ENCODE measurements at regions not wholly inside any gene's neighbourhood (a gene's known extent, or its start where the extent isn't known, plus 50 kb on each side); places are given as distances from the start of the nearest gene placed in this dataset.
"Not testable (repeated sequence)": the region's sequence is repeated elsewhere in the genome, so short reads cannot be mapped to it uniquely, and the experiment has no call there.

GRCh38 chr17:22515599-22515998 is 823.3 kb downstream of the KCNJ18 start:
- WGBS, 2 donors = 42 to 49% methylated on average over 5 of the region's 5 CpGs

GRCh38 chr17:22516861-22517636 is 824.7 kb downstream of the KCNJ18 start:
- H3K27me3 ChIP-seq = no peaks in the 10 kb centered on the region
- 73 to 83% methylated on average over 6 to 13 of the region's 26 CpGs for WGBS, 2 donors
- H3K9me3 ChIP-seq = peaks cover 0 to 39% (median 4%) of the 10 kb centered on the region in 3 donors
- no peak overlapping the region for H3K4me3 ChIP-seq
- no peak for TF ChIP-seq POLR2A (IDR thresholded peaks at IDR 0.05)
- no peak for TF ChIP-seq CTCF (IDR thresholded peaks at IDR 0.05)
- H3K27ac ChIP-seq = no peak overlapping the region
- intact Hi-C loops (cut with DNase I) = no loop called here
- H3K4me1 ChIP-seq = no peaks in the 10 kb centered on the region
- DNase-seq = no peak
- no peaks in the 10 kb centered on the region for H3K36me3 ChIP-seq

More at GRCh38 chr17:22515599-22515998, 823.3 kb downstream of the KCNJ18 start:
- intact Hi-C loops (cut with DNase I) = no loop called here
- Histone ChIP-seq H3K9me3 (peaks cover 0 to 39% (median 4%) of the 10 kb centered on the region in 3 donors), H3K4me3 (no peak overlapping the region), H3K27me3 (no peaks in the 10 kb centered on the region), H3K36me3 (no peaks in the 10 kb centered on the region), H3K4me1 (no peaks in the 10 kb centered on the region), H3K27ac (no peak overlapping the region)
- TF ChIP-seq POLR2A (IDR thresholded peaks at IDR 0.05) (no peak), CTCF (IDR thresholded peaks at IDR 0.05) (no peak)
- no peak for DNase-seq

- Histone ChIP-seq H3K36me3 (no peaks in the 10 kb centered on the region), H3K27ac (no peak overlapping the region), H3K4me1 (no peaks in the 10 kb centered on the region), H3K4me3 (no peak overlapping the region), H3K27me3 (no peaks in the 10 kb centered on the region), H3K9me3 (peaks cover 0 to 35% (median 4%) of the 10 kb centered on the region in 3 donors)
- intact Hi-C loops (cut with DNase I) = no loop called here
- no peak for DNase-seq
- 56 to 68% methylated on average over 18 of the region's 20 CpGs for WGBS, 2 donors
- TF ChIP-seq CTCF (IDR thresholded peaks at IDR 0.05) (no peak), POLR2A (IDR thresholded peaks at IDR 0.05) (no peak)
Measured at GRCh38 chr17:22517716-22518115, 825.4 kb downstream of the KCNJ18 start.

GRCh38 chr17:22518185-22518584 is 825.9 kb downstream of the KCNJ18 start:
- Histone ChIP-seq H3K36me3 (no peaks in the 10 kb centered on the region), H3K9me3 (peaks cover 0 to 32% (median 4%) of the 10 kb centered on the region in 3 donors), H3K27me3 (no peaks in the 10 kb centered on the region), H3K27ac (no peak overlapping the region), H3K4me3 (no peak overlapping the region), H3K4me1 (no peaks in the 10 kb centered on the region)
- no peak for TF ChIP-seq CTCF (IDR thresholded peaks at IDR 0.05)
- no peak for TF ChIP-seq POLR2A (IDR thresholded peaks at IDR 0.05)
- no peak for DNase-seq
- WGBS, 2 donors = 70 to 88% methylated on average over 10 of the region's 10 CpGs
- intact Hi-C loops (cut with DNase I) = no loop called here

GRCh38 chr17:22548873-22549272 is 856.5 kb downstream of the KCNJ18 start:
- H3K9me3 ChIP-seq; intact Hi-C loops (cut with DNase I); DNase-seq; H3K4me3 ChIP-seq; H3K4me1 ChIP-seq; H3K27ac ChIP-seq; H3K27me3 ChIP-seq; H3K36me3 ChIP-seq: not testable (repeated sequence)
- WGBS, 2 donors = 50 to 55% methylated on average over 1 of the region's 1 CpG

- H3K27ac ChIP-seq; H3K27me3 ChIP-seq; H3K9me3 ChIP-seq; H3K4me3 ChIP-seq; intact Hi-C loops (cut with DNase I); H3K4me1 ChIP-seq; DNase-seq; H3K36me3 ChIP-seq: not testable (repeated sequence)
- 75% methylated on average over 11 to 14 of the region's 23 CpGs for WGBS, 2 donors
Measured at GRCh38 chr17:22551695-22552415, 859.5 kb downstream of the KCNJ18 start.

All from esophagus squamous epithelium (tissue), 5 donors.